Erythroblast (primary cell): ENCODE measurements at regions not wholly inside any gene's neighbourhood (a gene's known extent, or its start where the extent isn't known, plus 50 kb on each side); places are given as distances from the start of the nearest gene placed in this dataset.

Source experiments
- GATA1 ChIP-seq: IDR thresholded peaks from 2 replicates; pipeline ENCODE4 v1.6.1; 2011; ENCODE audit warnings: low read depth, mild to moderate bottlenecking, control low read depth, low read length, moderate library complexity
- POLR2A ChIP-seq: IDR thresholded peaks from 2 replicates; pipeline ENCODE4 v1.6.1; 2011; ENCODE audit warnings: mild to moderate bottlenecking, low read length

DNA sequence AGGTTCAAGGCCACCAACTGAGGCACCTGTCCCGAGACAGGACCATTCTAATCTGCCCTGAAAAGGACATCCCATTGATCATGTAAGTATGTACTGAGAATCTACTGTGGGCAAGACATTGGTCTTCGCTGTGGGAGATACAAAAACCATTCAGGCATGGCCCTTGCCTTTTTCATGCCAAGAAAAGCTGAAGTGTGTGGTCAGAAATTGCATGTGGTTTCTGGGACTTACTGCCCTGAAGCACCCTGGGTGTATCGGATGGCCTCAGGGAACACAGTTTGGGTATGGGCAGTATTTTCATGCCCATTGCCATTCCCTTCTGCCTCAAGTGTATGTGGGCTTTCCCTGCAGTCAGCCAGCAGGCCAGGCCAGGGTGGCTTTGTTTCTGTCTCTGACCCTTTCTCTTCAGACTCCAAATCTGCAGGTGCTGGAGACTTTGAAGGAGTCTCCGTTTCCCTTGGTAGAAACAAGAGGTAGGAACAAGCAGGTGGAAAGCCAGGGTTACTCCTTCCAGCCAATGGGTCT lies 285.7 kb downstream of the ZEB1 start:
- TF ChIP-seq POLR2A (no peak), GATA1 (no peak)
